HAP-1 (cell line): ENCODE measurements at regions not wholly inside any gene's neighbourhood (a gene's known extent, or its start where the extent isn't known, plus 50 kb on each side); places are given as distances from the start of the nearest gene placed in this dataset.
A peak's percentile ranks its signal among the peaks of the same experiment; 100 is the strongest.

Experiments
- DNase-seq, 2 experiments: peaks; one replicate each; pipeline ENCODE4 v3.0.0-alpha.2; 2016 to 2020; ENCODE audit warnings: low spot score in 2 of 2
- H3K27me3 ChIP-seq: fragments of 250-450 bp; sonication (Bioruptor Pico); 2 replicates; pipeline ENCODE4 v1.5.1; 2020; ENCODE audit warnings: low read depth, mild to moderate bottlenecking, moderate library complexity
- H3K36me3 ChIP-seq: fragments of 250-450 bp; sonication (Bioruptor Pico); replicated peaks from 2 replicates; pipeline ENCODE4 v1.5.1; 2020; ENCODE audit warnings: mild to moderate bottlenecking
- H3K4me1 ChIP-seq: fragments of 250-450 bp; sonication (Bioruptor Pico); 2 replicates; pipeline ENCODE4 v1.5.1; 2020; ENCODE audit warnings: mild to moderate bottlenecking
- H3K4me3 ChIP-seq: fragments of 250-450 bp; sonication (Bioruptor Pico); 2 replicates; pipeline ENCODE4 v1.5.1; 2020; ENCODE audit warnings: mild to moderate bottlenecking, moderate library complexity
- H3K9me3 ChIP-seq: fragments of 250-450 bp; sonication (Bioruptor Pico); 2 replicates; pipeline ENCODE4 v1.5.1; 2020; ENCODE audit warnings: mild to moderate bottlenecking, moderate library complexity
- in situ Hi-C: fragments of 300-500 bp; cut with MboI; formaldehyde crosslinking; loops from 3 replicates; pipeline ENCODE4 v1.14.3; 2020; ENCODE audit warnings: low sequenced_read_pairs, inconsistent platforms, mixed read lengths

GRCh38 chr13:99072941-99073340 is 95.1 kb upstream of the DOCK9 start:
- H3K4me3 ChIP-seq, result no peak overlapping the region

GRCh38 chr13:99074693-99075092 is 96.8 kb upstream of the DOCK9 start:
- H3K36me3 ChIP-seq, result no peaks in the 10 kb centered on the region
- 0 out of 2 replicates have a peak, but pooled peaks cover 3% of the 10 kb centered on the region for H3K9me3 ChIP-seq
- no peak overlapping the region for H3K4me3 ChIP-seq
- H3K27me3 ChIP-seq, result no peaks in the 10 kb centered on the region
- DNase-seq, result no peak
- in situ Hi-C loops, result no loop called here
- H3K4me1 ChIP-seq, result no peaks in the 10 kb centered on the region

More at GRCh38 chr13:99072941-99073340, 95.1 kb upstream of the DOCK9 start:
- in situ Hi-C loops, result no loop called here
- Histone ChIP-seq H3K27me3 (no peaks in the 10 kb centered on the region), H3K9me3 (0 out of 2 replicates have a peak, but pooled peaks cover 3% of the 10 kb centered on the region), H3K4me1 (no peaks in the 10 kb centered on the region), H3K36me3 (no peaks in the 10 kb centered on the region)
- DNase-seq, result no peak

GRCh38 chr13:99075268-99076191 is 97.7 kb upstream of the DOCK9 start:
- in situ Hi-C loops, result no loop called here
- H3K27me3 ChIP-seq, result no peaks in the 10 kb centered on the region
- DNase-seq, result no peak
- H3K4me3 ChIP-seq, result no peak overlapping the region
- no peaks in the 10 kb centered on the region for H3K36me3 ChIP-seq
- 0 out of 2 replicates have a peak, but pooled peaks cover 3% of the 10 kb centered on the region for H3K9me3 ChIP-seq
- no peaks in the 10 kb centered on the region for H3K4me1 ChIP-seq

GRCh38 chr13:99078017-99078771 is 100.3 kb upstream of the DOCK9 start:
- Histone ChIP-seq H3K4me1 (no peaks in the 10 kb centered on the region), H3K27me3 (no peaks in the 10 kb centered on the region), H3K36me3 (no peaks in the 10 kb centered on the region), H3K4me3 (no peak overlapping the region), H3K9me3 (0 out of 2 replicates have a peak, but pooled peaks cover 3% of the 10 kb centered on the region)
- no peak for DNase-seq
- in situ Hi-C loops, result no loop called here

- in situ Hi-C loops, result no loop called here
Measured at GRCh38 chr13:99080131-99080530, 102.3 kb upstream of the DOCK9 start.

GRCh38 chr13:99083981-99084380 is 106.1 kb upstream of the DOCK9 start:
- H3K4me3 ChIP-seq, result no peak overlapping the region
- no peaks in the 10 kb centered on the region for H3K9me3 ChIP-seq
- in situ Hi-C loops, result no loop called here
- DNase-seq, result no peak
- peaks cover 10% of the 10 kb centered on the region for H3K4me1 ChIP-seq
- H3K36me3 ChIP-seq, result no peaks in the 10 kb centered on the region
- no peaks in the 10 kb centered on the region for H3K27me3 ChIP-seq

More at GRCh38 chr13:99080131-99080530, 102.3 kb upstream of the DOCK9 start:
- peaks cover 4% of the 10 kb centered on the region for H3K4me1 ChIP-seq
- H3K4me3 ChIP-seq, result no peak overlapping the region
- no peaks in the 10 kb centered on the region for H3K9me3 ChIP-seq
- DNase-seq, result no peak
- no peaks in the 10 kb centered on the region for H3K36me3 ChIP-seq
- no peaks in the 10 kb centered on the region for H3K27me3 ChIP-seq

GRCh38 chr13:99085139-99085807 is 107.4 kb upstream of the DOCK9 start:
- peaks cover 10% of the 10 kb centered on the region for H3K4me1 ChIP-seq
- no peaks in the 10 kb centered on the region for H3K36me3 ChIP-seq
- H3K27me3 ChIP-seq, result no peaks in the 10 kb centered on the region
- peak overlapping the region; percentile 53 for H3K4me3 ChIP-seq
- in situ Hi-C loops, result no loop called here
- peak in 1 of 2 experiments; percentile 18 for DNase-seq
- no peaks in the 10 kb centered on the region for H3K9me3 ChIP-seq

- Histone ChIP-seq H3K4me1 (peaks cover 10% of the 10 kb centered on the region), H3K36me3 (no peaks in the 10 kb centered on the region), H3K4me3 (peak overlapping the region; percentile 53), H3K27me3 (no peaks in the 10 kb centered on the region), H3K9me3 (no peaks in the 10 kb centered on the region)
- in situ Hi-C loops, result no loop called here
- DNase-seq, result peak in 1 of 2 experiments; percentile 54
Measured at GRCh38 chr13:99085808-99086266, 108.0 kb upstream of the DOCK9 start.

GRCh38 chr13:99086267-99087097 is 108.6 kb upstream of the DOCK9 start:
- Histone ChIP-seq H3K36me3 (no peaks in the 10 kb centered on the region), H3K4me3 (peak overlapping the region; percentile 53), H3K27me3 (no peaks in the 10 kb centered on the region), H3K4me1 (peaks cover 10% of the 10 kb centered on the region), H3K9me3 (no peaks in the 10 kb centered on the region)
- peak; percentile 31 to 67 for DNase-seq
- in situ Hi-C loops, result no loop called here

GRCh38 chr13:99087098-99087953 is 109.5 kb upstream of the DOCK9 start:
- no peaks in the 10 kb centered on the region for H3K36me3 ChIP-seq
- peaks cover 3% of the 10 kb centered on the region; the same call in 1 of the 2 replicates for H3K27me3 ChIP-seq
- no peaks in the 10 kb centered on the region for H3K9me3 ChIP-seq
- DNase-seq, result peak; percentile 88 to 94
- H3K4me3 ChIP-seq, result peak overlapping the region; percentile 47
- in situ Hi-C loops, result no loop called here
- H3K4me1 ChIP-seq, result peaks cover 10% of the 10 kb centered on the region

- Histone ChIP-seq H3K27me3 (peaks cover 3% of the 10 kb centered on the region; the same call in 1 of the 2 replicates), H3K4me1 (peaks cover 10% of the 10 kb centered on the region), H3K9me3 (no peaks in the 10 kb centered on the region), H3K4me3 (peak overlapping the region; percentile 47), H3K36me3 (no peaks in the 10 kb centered on the region)
- peak in 1 of 2 experiments; percentile 14 for DNase-seq
- in situ Hi-C loops, result no loop called here
Measured at GRCh38 chr13:99087954-99088491, 110.2 kb upstream of the DOCK9 start.

- Histone ChIP-seq H3K4me1 (no peaks in the 10 kb centered on the region), H3K36me3 (no peaks in the 10 kb centered on the region), H3K27me3 (peaks cover 3% of the 10 kb centered on the region; the same call in 1 of the 2 replicates), H3K4me3 (no peak overlapping the region), H3K9me3 (no peaks in the 10 kb centered on the region)
- DNase-seq, result no peak
- in situ Hi-C loops, result no loop called here
Measured at GRCh38 chr13:99093997-99094396, 106.7 kb upstream of the UBAC2 start.
